Keratinocyte (primary cell): ENCODE measurements at regions not wholly inside any gene's neighbourhood (a gene's known extent, or its start where the extent isn't known, plus 50 kb on each side); places are given as distances from the start of the nearest gene placed in this dataset.

Experiments used
- DNase-seq: peaks from one replicate; pipeline ENCODE4 v3.0.0-alpha.2; 2011; ENCODE audit warnings: low read depth, missing footprints, low spot score
- FAIRE-seq: peaks from 2 replicates; lab custom pipeline; 2011; peaks lifted over from hg19 to GRCh38; lab: Jason Lieb, UNC
- H2AFZ ChIP-seq: 2 replicates; pipeline ENCODE4 v1.6.0; 2012; ENCODE audit warnings: low read length, control low read depth, inconsistent platforms; ENCODE audit not compliant: control insufficient read depth
- H3K27ac ChIP-seq: 2 replicates; pipeline ENCODE4 v1.5.1; 2011; ENCODE audit warnings: low read length; ENCODE audit not compliant: control insufficient read depth, insufficient read depth
- H3K27me3 ChIP-seq: 3 replicates; pipeline ENCODE4 v1.6.0; 2011; ENCODE audit warnings: low read length; ENCODE audit not compliant: control insufficient read depth, insufficient read depth; ENCODE audit errors: extremely low read depth
- H3K36me3 ChIP-seq, 2 experiments: 2 replicates in 1 of 2; 3 replicates in 1 of 2; pipeline ENCODE4 v1.5.1; 2011; ENCODE audit warnings: low read length in 2 of 2, mild to moderate bottlenecking in 1 of 2; ENCODE audit not compliant: control insufficient read depth in 2 of 2, insufficient read depth in 2 of 2; ENCODE audit errors: extremely low read depth in 1 of 2
- H3K4me1 ChIP-seq: 3 replicates; pipeline ENCODE4 v1.5.1; 2011; ENCODE audit warnings: low read length; ENCODE audit not compliant: control insufficient read depth, insufficient read depth; ENCODE audit errors: extremely low read depth
- H3K4me2 ChIP-seq: 3 replicates; pipeline ENCODE4 v1.6.0; 2011; ENCODE audit warnings: low read depth, low read length; ENCODE audit not compliant: control insufficient read depth, insufficient read depth; ENCODE audit errors: extremely low read depth
- H3K4me3 ChIP-seq, 3 experiments: fragments of 200-600 bp in 1 of 3; sonication (generic) in 1 of 3; 2 replicates in 2 of 3; 3 replicates in 1 of 3; pipeline ENCODE4 v1.5.1; 2011 to 2016; ENCODE audit warnings: low read length in 3 of 3, mild to moderate bottlenecking in 3 of 3, control low read depth in 2 of 3, inconsistent platforms in 1 of 3, low read depth in 1 of 3, mixed read lengths in 1 of 3, mixed run types in 1 of 3, moderate library complexity in 1 of 3; ENCODE audit not compliant: control insufficient read depth in 2 of 3, insufficient read depth in 2 of 3; ENCODE audit errors: extremely low read depth in 1 of 3
- H3K79me2 ChIP-seq: 2 replicates; pipeline ENCODE4 v1.6.0; 2012; ENCODE audit warnings: low read length; ENCODE audit not compliant: control insufficient read depth, insufficient read depth
- H3K9ac ChIP-seq: 3 replicates; pipeline ENCODE4 v1.6.0; 2011; ENCODE audit warnings: low read length; ENCODE audit not compliant: control insufficient read depth, insufficient read depth; ENCODE audit errors: extremely low read depth
- H3K9me1 ChIP-seq: 3 replicates; pipeline ENCODE4 v1.6.0; 2011; ENCODE audit warnings: low read length; ENCODE audit not compliant: control insufficient read depth, insufficient read depth; ENCODE audit errors: extremely low read depth
- H3K9me3 ChIP-seq: 2 replicates; pipeline ENCODE4 v1.5.1; 2012; ENCODE audit warnings: low read depth, low read length; ENCODE audit not compliant: control insufficient read depth
- H4K20me1 ChIP-seq: 3 replicates; pipeline ENCODE4 v1.6.0; 2011; ENCODE audit warnings: low read length; ENCODE audit not compliant: control insufficient read depth, insufficient read depth; ENCODE audit errors: extremely low read depth
- CTCF ChIP-seq, 3 experiments: IDR thresholded peaks in 1 of 3; conservative IDR thresholded peaks in 1 of 3; optimal IDR thresholded peaks in 1 of 3; 2 replicates in 2 of 3; 3 replicates in 1 of 3; pipeline versions ENCODE3 to v1.5.1; 2011; ENCODE audit warnings: low read length in 3 of 3, mild to moderate bottlenecking in 3 of 3, moderate library complexity in 2 of 3, control low read depth in 1 of 3, inconsistent platforms in 1 of 3; ENCODE audit not compliant: insufficient read depth in 2 of 3; ENCODE audit errors: extremely low read depth in 1 of 3
- EZH2 ChIP-seq: IDR thresholded peaks from one replicate; pipeline ENCODE4 v1.6.1; 2012; ENCODE audit warnings: inconsistent platforms, mild to moderate bottlenecking, low read length, moderate library complexity
- dilution Hi-C: fragments of 300-500 bp; cut with MboI; formaldehyde crosslinking; loops from one replicate; pipeline ENCODE4 v1.7.0; 2020; ENCODE audit warnings: low sequenced_read_pairs; ENCODE audit not compliant: extremely low pct_ligation_motif_present

GRCh38 chr18:73681912-73682311 lies 465.7 kb downstream of the FBXO15 start:
- Histone ChIP-seq H2AFZ (no peak overlapping the region), H3K27me3 (no peaks in the 10 kb centered on the region), H3K9me1 (no peaks in the 10 kb centered on the region), H3K4me3 (no peak overlapping the region), H3K4me1 (peaks cover 37% of the 10 kb centered on the region), H3K79me2 (no peaks in the 10 kb centered on the region), H3K36me3 (no peaks in the 10 kb centered on the region), H3K4me2 (no peak overlapping the region), H4K20me1 (no peaks in the 10 kb centered on the region), H3K27ac (no peak overlapping the region), H3K9me3 (no peaks in the 10 kb centered on the region), H3K9ac (no peak overlapping the region)
- no peak for DNase-seq
- dilution Hi-C loops, result no loop called here
- no peak for TF ChIP-seq EZH2
- TF ChIP-seq CTCF (optimal IDR thresholded peaks at IDR 0.05 in 1 of 3, IDR thresholded peaks at IDR 0.05 in 1 of 3, conservative IDR thresholded peaks at IDR 0.05 in 1 of 3; ENCODE audit: extremely low read depth in 1 of 3, insufficient read depth in 2 of 3, low read length in 3 of 3), result no peak
- FAIRE-seq, result peak; percentile 39

GRCh38 chr18:73681398-73681797 lies 466.2 kb downstream of the FBXO15 start:
- Histone ChIP-seq H4K20me1 (no peaks in the 10 kb centered on the region), H3K4me1 (peaks cover 37% of the 10 kb centered on the region), H3K9me3 (no peaks in the 10 kb centered on the region), H3K9ac (no peak overlapping the region), H2AFZ (no peak overlapping the region), H3K36me3 (no peaks in the 10 kb centered on the region), H3K4me2 (no peak overlapping the region), H3K4me3 (no peak overlapping the region), H3K27ac (no peak overlapping the region), H3K9me1 (no peaks in the 10 kb centered on the region), H3K79me2 (no peaks in the 10 kb centered on the region), H3K27me3 (no peaks in the 10 kb centered on the region)
- FAIRE-seq (no peak), DNase-seq (no peak)
- dilution Hi-C loops, result no loop called here
- no peak for TF ChIP-seq CTCF (optimal IDR thresholded peaks at IDR 0.05 in 1 of 3, IDR thresholded peaks at IDR 0.05 in 1 of 3, conservative IDR thresholded peaks at IDR 0.05 in 1 of 3; ENCODE audit: extremely low read depth in 1 of 3, insufficient read depth in 2 of 3, low read length in 3 of 3)
- no peak for TF ChIP-seq EZH2
